Caco-2 (cell line): ENCODE measurements at regions not wholly inside any gene's neighbourhood (a gene's known extent, or its start where the extent isn't known, plus 50 kb on each side); places are given as distances from the start of the nearest gene placed in this dataset.
"Not testable (repeated sequence)": the region's sequence is repeated elsewhere in the genome, so short reads cannot be mapped to it uniquely, and the experiment has no call there.

Source experiments
- BruUV-seq: library from RNA; stranded (reverse); fragments of 400-500 nt; replicated peaks from 2 replicates; lab custom pipeline; 2021; lab: Mats Ljungman, UMichigan
- CTCF ChIA-PET: fragments of 300-600 bp; sonication (Branson Sonifier 250); formaldehyde crosslinking; loops from one replicate; lab custom pipeline; 2022; ENCODE audit warnings: antibody characterized with exemption; lab: Charles Lee
- POLR2A ChIA-PET: fragments of 300-600 bp; sonication (Branson Sonifier 250); formaldehyde crosslinking; loops from one replicate; lab custom pipeline; 2022; ENCODE audit warnings: antibody characterized with exemption; lab: Charles Lee
- DNase-seq, 2 experiments: peaks; one replicate each; pipeline versions ENCODE4 v3.0.0 to v3.0.0-alpha.2; 2020 to 2022
- H3K27me3 ChIP-seq: replicated peaks from 2 replicates; pipeline ENCODE4 v1.6.0; 2011; ENCODE audit warnings: low read length; ENCODE audit not compliant: control insufficient read depth, insufficient read depth
- H3K36me3 ChIP-seq: 2 replicates; pipeline ENCODE4 v1.5.1; 2011; ENCODE audit warnings: low read length; ENCODE audit not compliant: control insufficient read depth, insufficient read depth
- H3K4me1 ChIP-seq: fragments of 250-450 bp; sonication (Bioruptor Pico); 2 replicates; pipeline ENCODE4 v1.5.1; 2020; ENCODE audit warnings: mild to moderate bottlenecking
- H3K4me3 ChIP-seq: 2 replicates; pipeline ENCODE4 v1.5.1; 2011; ENCODE audit warnings: low read depth, mild to moderate bottlenecking, control low read depth, low read length
- H3K9me3 ChIP-seq: fragments of 250-450 bp; sonication (Bioruptor Pico); 2 replicates; pipeline ENCODE4 v1.5.1; 2020; ENCODE audit warnings: mild to moderate bottlenecking, moderate library complexity
- H3K27ac Mint-ChIP-seq: one replicate; pipeline ENCODE4 v1.8.0; 2022; ENCODE audit warnings: mixed read lengths; ENCODE audit not compliant: unreplicated experiment
- H3K27me3 Mint-ChIP-seq: one replicate; pipeline ENCODE4 v1.8.0; 2022; ENCODE audit warnings: mixed read lengths; ENCODE audit not compliant: insufficient read depth, unreplicated experiment
- H3K36me3 Mint-ChIP-seq: one replicate; pipeline ENCODE4 v1.8.0; 2022; ENCODE audit warnings: mild to moderate bottlenecking, mixed read lengths; ENCODE audit not compliant: insufficient read depth, unreplicated experiment
- H3K4me1 Mint-ChIP-seq: one replicate; pipeline ENCODE4 v1.8.0; 2022; ENCODE audit warnings: low read depth, mixed read lengths; ENCODE audit not compliant: unreplicated experiment
- H3K4me3 Mint-ChIP-seq: one replicate; pipeline ENCODE4 v1.8.0; 2022; ENCODE audit warnings: mild to moderate bottlenecking, moderate library complexity, mixed read lengths; ENCODE audit not compliant: unreplicated experiment
- H3K9me3 Mint-ChIP-seq: one replicate; pipeline ENCODE4 v1.8.0; 2022; ENCODE audit warnings: mixed read lengths; ENCODE audit not compliant: unreplicated experiment
- CTCF ChIP-seq, 2 experiments: fragments of 200-600 bp in 1 of 2; IDR thresholded peaks; 1 replicate in 1 of 2; 2 replicates in 1 of 2; pipeline versions ENCODE4 v1.5.1 to v1.8.0; 2011 to 2022; ENCODE audit warnings: antibody characterized with exemption in 1 of 2, control low read depth in 1 of 2, inconsistent platforms in 1 of 2, low read depth in 1 of 2, low read length in 1 of 2, mild to moderate bottlenecking in 1 of 2, moderate library complexity in 1 of 2; ENCODE audit not compliant: insufficient read depth in 1 of 2, severe bottlenecking in 1 of 2, unreplicated experiment in 1 of 2
- intact Hi-C: fragments of 100-400 bp; cut with micrococcal nuclease; formaldehyde crosslinking; loops from one replicate; pipeline ENCODE4 v1.10.0; 2022; ENCODE audit not compliant: unreplicated experiment

GRCh38 chrX:41019041-41019392 is 66.2 kb upstream of the USP9X start:
- no peak overlapping the region for H3K4me3 Mint-ChIP-seq
- H3K27me3 Mint-ChIP-seq = no peaks in the 10 kb centered on the region
- no peak for DNase-seq
- CTCF ChIA-PET = no interaction called here
- peaks cover 3% of the 10 kb centered on the region for H3K4me1 ChIP-seq
- H3K9me3 ChIP-seq = no peaks in the 10 kb centered on the region
- TF ChIP-seq CTCF (IDR thresholded peaks at IDR 0.05; ENCODE audit: insufficient read depth in 1 of 2, low read depth in 1 of 2, low read length in 1 of 2, severe bottlenecking in 1 of 2, unreplicated experiment in 1 of 2) = no peak
- no peaks in the 10 kb centered on the region for H3K9me3 Mint-ChIP-seq
- no peaks in the 10 kb centered on the region for H3K27me3 ChIP-seq
- no peak overlapping the region for H3K27ac Mint-ChIP-seq
- no peak overlapping the region for H3K4me3 ChIP-seq
- POLR2A ChIA-PET = no interaction called here
- H3K36me3 ChIP-seq = no peaks in the 10 kb centered on the region
- H3K4me1 Mint-ChIP-seq = no peaks in the 10 kb centered on the region
- peaks cover 4% of the 10 kb centered on the region for H3K36me3 Mint-ChIP-seq
- BruUV-seq = no TSS peak
- intact Hi-C loops = no loop called here

- Mint-ChIP-seq H3K27ac (no peak overlapping the region), H3K4me1 (no peaks in the 10 kb centered on the region), H3K9me3 (no peaks in the 10 kb centered on the region), H3K27me3 (no peaks in the 10 kb centered on the region), H3K4me3 (no peak overlapping the region), H3K36me3 (peaks cover 4% of the 10 kb centered on the region)
- TF ChIP-seq CTCF (IDR thresholded peaks at IDR 0.05; ENCODE audit: insufficient read depth in 1 of 2, low read depth in 1 of 2, low read length in 1 of 2, severe bottlenecking in 1 of 2, unreplicated experiment in 1 of 2) = no peak
- no peak for DNase-seq
- Histone ChIP-seq H3K27me3 (no peaks in the 10 kb centered on the region), H3K9me3 (no peaks in the 10 kb centered on the region), H3K4me3 (no peak overlapping the region), H3K4me1 (peaks cover 3% of the 10 kb centered on the region), H3K36me3 (no peaks in the 10 kb centered on the region)
- intact Hi-C loops = no loop called here
- ChIA-PET POLR2A (no interaction called here), CTCF (no interaction called here)
- BruUV-seq = no TSS peak
Observed at GRCh38 chrX:41022566-41022965, 62.7 kb upstream of the USP9X start.

- Histone ChIP-seq H3K27me3 (no peaks in the 10 kb centered on the region), H3K9me3 (no peaks in the 10 kb centered on the region), H3K4me3 (no peak overlapping the region), H3K36me3 (no peaks in the 10 kb centered on the region), H3K4me1 (peaks cover 3% of the 10 kb centered on the region)
- ChIA-PET CTCF (no interaction called here), POLR2A (no interaction called here)
- intact Hi-C loops = no loop called here
- H3K4me3 Mint-ChIP-seq = no peak overlapping the region
- H3K9me3 Mint-ChIP-seq = no peaks in the 10 kb centered on the region
- H3K4me1 Mint-ChIP-seq = no peaks in the 10 kb centered on the region
- H3K27ac Mint-ChIP-seq = no peak overlapping the region
- peaks cover 4% of the 10 kb centered on the region for H3K36me3 Mint-ChIP-seq
- no TSS peak for BruUV-seq
- H3K27me3 Mint-ChIP-seq = no peaks in the 10 kb centered on the region
- DNase-seq = no peak
- TF ChIP-seq CTCF (IDR thresholded peaks at IDR 0.05; ENCODE audit: insufficient read depth in 1 of 2, low read depth in 1 of 2, low read length in 1 of 2, severe bottlenecking in 1 of 2, unreplicated experiment in 1 of 2) = no peak
Observed at GRCh38 chrX:41023098-41023497, 62.1 kb upstream of the USP9X start.

GRCh38 chrX:41024335-41024734 is 60.9 kb upstream of the USP9X start:
- H3K36me3 ChIP-seq, H3K4me3 ChIP-seq, H3K4me1 ChIP-seq, H3K9me3 ChIP-seq, H3K4me1 Mint-ChIP-seq, H3K27me3 Mint-ChIP-seq, POLR2A ChIA-PET, BruUV-seq, intact Hi-C loops, H3K4me3 Mint-ChIP-seq, H3K9me3 Mint-ChIP-seq, H3K27ac Mint-ChIP-seq, H3K36me3 Mint-ChIP-seq, H3K27me3 ChIP-seq, DNase-seq: not testable (repeated sequence)
- CTCF ChIA-PET = interaction anchor here (0.7 kb wide), 1 partner anchor 15 kb away, joined by 3 read pairs; no protein-coding TSS in a partner anchor
